HS-27A (cell line): ENCODE measurements at regions not wholly inside any gene's neighbourhood (a gene's known extent, or its start where the extent isn't known, plus 50 kb on each side); places are given as distances from the start of the nearest gene placed in this dataset.
A peak's percentile ranks its signal among the peaks of the same experiment; 100 is the strongest.
"Not testable (repeated sequence)": the region's sequence is repeated elsewhere in the genome, so short reads cannot be mapped to it uniquely, and the experiment has no call there.

ENCODE experiments used
- DNase-seq: peaks from one replicate; pipeline ENCODE4 v3.0.0-alpha.2; 2012; ENCODE audit warnings: low read depth, missing footprints

GRCh38 chr2:138931284-138932256 lies 151.4 kb upstream of the NXPH2 start:
- DNase-seq: no peak

GRCh38 chr2:138930571-138930970 lies 150.4 kb upstream of the NXPH2 start:
- no peak for DNase-seq

GRCh38 chr2:138928374-138929021 lies 148.3 kb upstream of the NXPH2 start:
- DNase-seq: no peak

- DNase-seq: peak; percentile 30
Measured at GRCh38 chr2:138922973-138923563, 142.9 kb upstream of the NXPH2 start.

GRCh38 chr2:138919120-138919747 lies 139.0 kb upstream of the NXPH2 start:
- DNase-seq: no peak

- no peak for DNase-seq
Measured at GRCh38 chr2:138910427-138910826, 130.2 kb upstream of the NXPH2 start.

- DNase-seq: no peak
Measured at GRCh38 chr2:138906549-138906948, 126.4 kb upstream of the NXPH2 start.

GRCh38 chr2:138902239-138902871 lies 122.2 kb upstream of the NXPH2 start:
- DNase-seq: no peak

GRCh38 chr2:138901530-138901929 lies 121.3 kb upstream of the NXPH2 start:
- DNase-seq: no peak

GRCh38 chr2:138898855-138899254 lies 118.7 kb upstream of the NXPH2 start:
- no peak for DNase-seq

- no peak for DNase-seq
Measured at GRCh38 chr2:138897274-138897673, 117.1 kb upstream of the NXPH2 start.

GRCh38 chr2:138893746-138894145 lies 113.6 kb upstream of the NXPH2 start:
- DNase-seq: no peak

GRCh38 chr2:138881126-138881525 lies 100.9 kb upstream of the NXPH2 start:
- no peak for DNase-seq

GRCh38 chr2:138879931-138880330 lies 99.7 kb upstream of the NXPH2 start:
- DNase-seq: no peak

GRCh38 chr2:138877421-138877820 lies 97.2 kb upstream of the NXPH2 start:
- DNase-seq: peak; percentile 14

- DNase-seq: no peak
Measured at GRCh38 chr2:138874251-138874650, 94.1 kb upstream of the NXPH2 start.

GRCh38 chr2:138872116-138872515 lies 91.9 kb upstream of the NXPH2 start:
- DNase-seq: not testable (repeated sequence)

GRCh38 chr2:138871312-138871711 lies 91.1 kb upstream of the NXPH2 start:
- peak; percentile 15 for DNase-seq

GRCh38 chr2:138867341-138867740 lies 87.2 kb upstream of the NXPH2 start:
- DNase-seq: no peak

GRCh38 chr2:138866797-138867196 lies 86.6 kb upstream of the NXPH2 start:
- no peak for DNase-seq

GRCh38 chr2:138853761-138854160 lies 73.6 kb upstream of the NXPH2 start:
- no peak for DNase-seq

- no peak for DNase-seq
Measured at GRCh38 chr2:138853296-138853695, 73.1 kb upstream of the NXPH2 start.
